ENCODE measurements at regions not wholly inside any gene's neighbourhood (a gene's known extent, or its start where the extent isn't known, plus 50 kb on each side); places are given as distances from the start of the nearest gene placed in this dataset.

GRCh38 chr2:126784621-126785020 lies 114.1 kb upstream of the TEX51 start:
- CTCF ChIA-PET, result interaction anchor here (1.6 kb wide), 1 partner anchor 256 kb away, joined by 4 read pairs; no protein-coding TSS in a partner anchor
- intact Hi-C loops (cut with micrococcal nuclease), result no loop called here
- Mint-ChIP-seq H3K9me3 (no peaks in the 10 kb centered on the region), H3K27ac (no peak overlapping the region), H3K4me1 (ENCODE audit: low read depth) (no peaks in the 10 kb centered on the region), H3K27me3 (peaks cover 7% of the 10 kb centered on the region), H3K4me3 (no peak overlapping the region), H3K36me3 (ENCODE audit: low read depth) (no peaks in the 10 kb centered on the region)
- DNase-seq (no peak), ATAC-seq (no peak)
- no peak for TF ChIP-seq CTCF (IDR thresholded peaks at IDR 0.05)
- POLR2A ChIA-PET, result no interaction called here

DNA sequence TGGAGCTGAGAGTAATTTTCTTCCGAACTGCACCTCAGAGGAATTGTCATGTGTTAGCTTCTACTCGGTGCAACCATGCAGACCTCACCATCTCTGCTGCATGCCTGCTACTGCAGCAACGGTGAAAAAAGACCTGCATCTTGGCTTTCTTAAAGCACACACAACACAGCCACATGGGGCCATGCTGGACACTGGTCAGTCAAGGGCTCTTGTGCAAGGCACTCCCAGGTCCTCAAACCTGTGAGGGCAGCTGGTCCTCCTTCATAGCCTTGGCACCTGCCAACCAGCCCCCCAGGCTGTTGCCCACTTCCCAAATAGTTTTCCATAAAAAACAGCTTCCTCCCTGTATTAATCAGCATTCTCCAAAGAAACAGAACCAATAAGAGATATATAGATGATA lies 113.5 kb upstream of the TEX51 start:
- intact Hi-C loops (cut with micrococcal nuclease), result no loop called here
- Mint-ChIP-seq H3K36me3 (ENCODE audit: low read depth) (no peaks in the 10 kb centered on the region), H3K9me3 (no peaks in the 10 kb centered on the region), H3K4me1 (ENCODE audit: low read depth) (no peaks in the 10 kb centered on the region), H3K4me3 (no peak overlapping the region), H3K27ac (no peak overlapping the region), H3K27me3 (peaks cover 6% of the 10 kb centered on the region)
- ATAC-seq (no peak), DNase-seq (no peak)
- CTCF ChIA-PET, result interaction anchor here (1.6 kb wide), 1 partner anchor 257 kb away, joined by 4 read pairs; no protein-coding TSS in a partner anchor
- POLR2A ChIA-PET, result no interaction called here
- TF ChIP-seq CTCF (IDR thresholded peaks at IDR 0.05), result no peak

DNA sequence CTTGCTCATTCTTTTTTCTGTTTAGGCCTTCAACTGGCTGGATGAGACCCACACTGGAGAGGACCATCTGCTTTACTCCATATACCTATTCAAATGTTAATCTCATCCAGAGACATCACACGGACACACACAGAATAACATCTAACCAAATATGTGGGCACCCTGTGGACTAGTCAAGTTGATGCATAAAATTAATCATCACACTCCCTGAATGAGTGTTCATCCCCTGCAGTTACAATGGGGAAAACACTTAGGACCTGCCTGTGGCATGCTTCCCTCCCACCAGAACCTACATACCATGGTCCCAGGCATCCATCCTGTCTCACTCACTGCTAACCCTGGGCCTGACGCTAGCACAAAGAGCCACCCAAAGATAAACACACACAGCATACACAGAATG lies 112.8 kb upstream of the TEX51 start:
- no peak for DNase-seq
- H3K36me3 Mint-ChIP-seq (ENCODE audit: low read depth), result no peaks in the 10 kb centered on the region
- H3K4me3 Mint-ChIP-seq, result no peak overlapping the region
- no peaks in the 10 kb centered on the region for H3K4me1 Mint-ChIP-seq (ENCODE audit: low read depth)
- ChIA-PET POLR2A (no interaction called here), CTCF (no interaction called here)
- no peak for TF ChIP-seq CTCF (IDR thresholded peaks at IDR 0.05)
- intact Hi-C loops (cut with micrococcal nuclease), result no loop called here
- H3K9me3 Mint-ChIP-seq, result no peaks in the 10 kb centered on the region
- peaks cover 3% of the 10 kb centered on the region for H3K27me3 Mint-ChIP-seq
- H3K27ac Mint-ChIP-seq, result no peak overlapping the region
- no peak for ATAC-seq

GRCh38 chr2:126786765-126787164 lies 111.9 kb upstream of the TEX51 start:
- H3K36me3 Mint-ChIP-seq (ENCODE audit: low read depth), result no peaks in the 10 kb centered on the region
- H3K27me3 Mint-ChIP-seq, result peaks cover 2% of the 10 kb centered on the region
- DNase-seq, result no peak
- POLR2A ChIA-PET, result no interaction called here
- TF ChIP-seq CTCF (IDR thresholded peaks at IDR 0.05), result no peak
- H3K9me3 Mint-ChIP-seq, result no peaks in the 10 kb centered on the region
- no peak for ATAC-seq
- CTCF ChIA-PET, result no interaction called here
- H3K4me3 Mint-ChIP-seq, result no peak overlapping the region
- intact Hi-C loops (cut with micrococcal nuclease), result no loop called here
- no peak overlapping the region for H3K27ac Mint-ChIP-seq
- no peaks in the 10 kb centered on the region for H3K4me1 Mint-ChIP-seq (ENCODE audit: low read depth)

DNA sequence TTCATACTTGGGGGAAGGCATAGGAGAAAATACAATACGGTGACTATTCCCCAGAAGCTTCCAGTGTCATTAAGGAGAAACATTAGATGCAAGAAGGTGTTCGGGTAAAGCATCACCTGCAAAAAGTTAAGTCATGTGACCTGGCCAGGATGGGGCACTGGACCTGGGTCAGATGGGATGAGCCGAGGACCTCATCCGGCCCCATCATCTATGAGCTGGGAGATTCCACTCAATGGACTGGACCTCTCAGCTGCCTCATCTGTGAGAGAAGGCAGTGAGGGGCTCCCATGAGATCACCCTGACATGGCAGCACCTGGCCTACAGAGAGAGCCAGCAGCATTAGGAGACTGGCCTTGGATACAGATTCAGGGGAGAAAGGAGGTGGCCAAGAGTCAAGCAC lies 111.4 kb upstream of the TEX51 start:
- ATAC-seq (no peak), DNase-seq (no peak)
- Mint-ChIP-seq H3K27ac (no peak overlapping the region), H3K4me1 (ENCODE audit: low read depth) (no peaks in the 10 kb centered on the region), H3K36me3 (ENCODE audit: low read depth) (no peaks in the 10 kb centered on the region), H3K27me3 (no peaks in the 10 kb centered on the region), H3K9me3 (no peaks in the 10 kb centered on the region), H3K4me3 (no peak overlapping the region)
- ChIA-PET POLR2A (interaction anchor here (0.6 kb wide), 1 partner anchor 437 kb away, joined by 3 read pairs; no protein-coding TSS in a partner anchor), CTCF (interaction anchor here (1.4 kb wide), 1 partner anchor 152 kb away, joined by 3 read pairs; no protein-coding TSS in a partner anchor)
- intact Hi-C loops (cut with micrococcal nuclease), result no loop called here
- TF ChIP-seq CTCF (IDR thresholded peaks at IDR 0.05), result no peak
